Activated CD4-positive, CD25-positive, alpha-beta regulatory T cell treated with anti-CD3 and anti-CD28 coated beads, Interleukin-2, amount 50 U/mL, for 72 hours (primary cell): ENCODE measurements at regions not wholly inside any gene's neighbourhood (a gene's known extent, or its start where the extent isn't known, plus 50 kb on each side); places are given as distances from the start of the nearest gene placed in this dataset.

Source experiments
- DNase-seq: peaks from one replicate; pipeline ENCODE4 v3.0.0; 2021

- no peak for DNase-seq
These were observed 324.4 kb downstream of the NDFIP2 start for GRCh38 chr13:79805317-79805716.

GRCh38 chr13:79803989-79804388, 323.0 kb downstream of the NDFIP2 start:
- DNase-seq = no peak

- DNase-seq = no peak
These were observed 322.3 kb downstream of the NDFIP2 start for GRCh38 chr13:79803296-79803695.

GRCh38 chr13:79802389-79803085, 321.6 kb downstream of the NDFIP2 start:
- no peak for DNase-seq

- no peak for DNase-seq
These were observed 318.3 kb downstream of the NDFIP2 start for GRCh38 chr13:79799059-79799867.

GRCh38 chr13:79796136-79796535, 315.2 kb downstream of the NDFIP2 start:
- no peak for DNase-seq

- no peak for DNase-seq
These were observed 314.0 kb downstream of the NDFIP2 start for GRCh38 chr13:79794931-79795330.

GRCh38 chr13:79792716-79793115, 311.8 kb downstream of the NDFIP2 start:
- no peak for DNase-seq

- no peak for DNase-seq
These were observed 310.6 kb downstream of the NDFIP2 start for GRCh38 chr13:79791471-79792042.

GRCh38 chr13:79786176-79786575, 305.2 kb downstream of the NDFIP2 start:
- no peak for DNase-seq

- no peak for DNase-seq
These were observed 301.7 kb downstream of the NDFIP2 start for GRCh38 chr13:79782541-79783205.

- DNase-seq = no peak
These were observed 301.0 kb downstream of the NDFIP2 start for GRCh38 chr13:79781829-79782540.

GRCh38 chr13:79780240-79780639, 299.3 kb downstream of the NDFIP2 start:
- no peak for DNase-seq

- no peak for DNase-seq
These were observed 298.8 kb downstream of the NDFIP2 start for GRCh38 chr13:79779761-79780160.

GRCh38 chr13:79778741-79779460, 297.9 kb downstream of the NDFIP2 start:
- no peak for DNase-seq

- no peak for DNase-seq
These were observed 296.5 kb downstream of the NDFIP2 start for GRCh38 chr13:79777504-79777903.

GRCh38 chr13:79776531-79777295, 295.8 kb downstream of the NDFIP2 start:
- no peak for DNase-seq

GRCh38 chr13:79775830-79776229, 294.9 kb downstream of the NDFIP2 start:
- DNase-seq = no peak

GRCh38 chr13:79772811-79773210, 291.9 kb downstream of the NDFIP2 start:
- DNase-seq = no peak

GRCh38 chr13:79771493-79771892, 290.5 kb downstream of the NDFIP2 start:
- DNase-seq = no peak

- no peak for DNase-seq
These were observed 289.1 kb downstream of the NDFIP2 start for GRCh38 chr13:79770056-79770455.
